ENCODE measurements at regions not wholly inside any gene's neighbourhood (a gene's known extent, or its start where the extent isn't known, plus 50 kb on each side); places are given as distances from the start of the nearest gene placed in this dataset.

DNA sequence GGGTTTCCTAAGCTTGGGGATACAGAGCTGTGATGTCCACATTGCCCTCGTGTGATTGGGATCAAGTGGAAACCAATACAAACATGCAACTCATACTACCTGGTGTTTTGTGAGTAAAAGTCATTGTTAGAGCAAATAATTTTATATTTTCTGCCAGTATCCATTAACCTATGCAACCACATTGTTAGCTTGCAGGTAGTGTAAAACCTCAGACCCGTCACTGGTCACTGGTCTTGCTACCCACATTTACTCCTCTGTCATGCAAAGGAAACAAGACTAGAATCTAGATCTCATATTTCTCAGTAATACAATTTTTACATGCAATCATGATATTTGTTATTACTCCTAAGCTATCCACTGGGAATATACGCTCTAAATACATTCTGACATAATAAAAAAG lies 324.3 kb upstream of the NDST4 start:
- no peak for TF ChIP-seq POLR2A (IDR thresholded peaks at IDR 0.05; ENCODE audit: low read depth)
- TF ChIP-seq POLR2AphosphoS5 (IDR thresholded peaks at IDR 0.05), result no peak
- TF ChIP-seq, protein P1, sequence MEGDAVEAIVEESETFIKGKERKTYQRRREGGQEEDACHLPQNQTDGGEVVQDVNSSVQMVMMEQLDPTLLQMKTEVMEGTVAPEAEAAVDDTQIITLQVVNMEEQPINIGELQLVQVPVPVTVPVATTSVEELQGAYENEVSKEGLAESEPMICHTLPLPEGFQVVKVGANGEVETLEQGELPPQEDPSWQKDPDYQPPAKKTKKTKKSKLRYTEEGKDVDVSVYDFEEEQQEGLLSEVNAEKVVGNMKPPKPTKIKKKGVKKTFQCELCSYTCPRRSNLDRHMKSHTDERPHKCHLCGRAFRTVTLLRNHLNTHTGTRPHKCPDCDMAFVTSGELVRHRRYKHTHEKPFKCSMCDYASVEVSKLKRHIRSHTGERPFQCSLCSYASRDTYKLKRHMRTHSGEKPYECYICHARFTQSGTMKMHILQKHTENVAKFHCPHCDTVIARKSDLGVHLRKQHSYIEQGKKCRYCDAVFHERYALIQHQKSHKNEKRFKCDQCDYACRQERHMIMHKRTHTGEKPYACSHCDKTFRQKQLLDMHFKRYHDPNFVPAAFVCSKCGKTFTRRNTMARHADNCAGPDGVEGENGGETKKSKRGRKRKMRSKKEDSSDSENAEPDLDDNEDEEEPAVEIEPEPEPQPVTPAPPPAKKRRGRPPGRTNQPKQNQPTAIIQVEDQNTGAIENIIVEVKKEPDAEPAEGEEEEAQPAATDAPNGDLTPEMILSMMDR (IDR thresholded peaks at IDR 0.05), result no peak
- no peak for TF ChIP-seq EP300 (IDR thresholded peaks at IDR 0.05)

Data from esophagus muscularis mucosa (tissue), 4 donors.